SK-N-MC (cell line): ENCODE measurements at regions not wholly inside any gene's neighbourhood (a gene's known extent, or its start where the extent isn't known, plus 50 kb on each side); places are given as distances from the start of the nearest gene placed in this dataset.

ENCODE experiments used
- DNase-seq: peaks from one replicate; pipeline ENCODE4 v3.0.0-alpha.2; 2011; ENCODE audit warnings: low read depth, low spot score
- H3K27ac ChIP-seq: fragments of 200-600 bp; sonication (generic); 2 replicates; pipeline ENCODE4 v1.5.1; 2016; ENCODE audit warnings: mixed run types
- H3K36me3 ChIP-seq: fragments of 200-600 bp; sonication (generic); 2 replicates; pipeline ENCODE4 v1.6.1; 2017; ENCODE audit warnings: antibody characterized with exemption, low read length, mixed read lengths; ENCODE audit not compliant: insufficient read depth
- H3K4me3 ChIP-seq: fragments of 200-600 bp; sonication (generic); 2 replicates; pipeline ENCODE4 v1.5.1; 2016
- H3K9ac ChIP-seq: fragments of 200-600 bp; sonication (generic); 2 replicates; pipeline ENCODE4 v1.8.0; 2017; ENCODE audit warnings: mixed run types, mixed read lengths; ENCODE audit not compliant: insufficient read length
- H3K9me3 ChIP-seq: fragments of 200-600 bp; sonication (generic); 2 replicates; pipeline ENCODE4 v1.6.1; 2017; ENCODE audit warnings: low read depth, mild to moderate bottlenecking, antibody characterized with exemption, low read length, moderate library complexity, mixed read lengths
- EZH2 ChIP-seq: fragments of 200-600 bp; sonication (generic); IDR thresholded peaks from one replicate; pipeline ENCODE4 v1.6.1; 2017; ENCODE audit warnings: antibody characterized with exemption
- FOXP2 ChIP-seq: optimal IDR thresholded peaks from 2 replicates; pipeline ENCODE3; 2011; ENCODE audit warnings: mild to moderate bottlenecking, moderate library complexity; ENCODE audit not compliant: insufficient read depth; ENCODE audit errors: extremely low read length, control extremely low read depth
- POLR2AphosphoS5 ChIP-seq: IDR thresholded peaks from 2 replicates; pipeline ENCODE4 v1.6.1; 2012; ENCODE audit warnings: mild to moderate bottlenecking, low read depth, low read length, borderline replicate concordance

DNA sequence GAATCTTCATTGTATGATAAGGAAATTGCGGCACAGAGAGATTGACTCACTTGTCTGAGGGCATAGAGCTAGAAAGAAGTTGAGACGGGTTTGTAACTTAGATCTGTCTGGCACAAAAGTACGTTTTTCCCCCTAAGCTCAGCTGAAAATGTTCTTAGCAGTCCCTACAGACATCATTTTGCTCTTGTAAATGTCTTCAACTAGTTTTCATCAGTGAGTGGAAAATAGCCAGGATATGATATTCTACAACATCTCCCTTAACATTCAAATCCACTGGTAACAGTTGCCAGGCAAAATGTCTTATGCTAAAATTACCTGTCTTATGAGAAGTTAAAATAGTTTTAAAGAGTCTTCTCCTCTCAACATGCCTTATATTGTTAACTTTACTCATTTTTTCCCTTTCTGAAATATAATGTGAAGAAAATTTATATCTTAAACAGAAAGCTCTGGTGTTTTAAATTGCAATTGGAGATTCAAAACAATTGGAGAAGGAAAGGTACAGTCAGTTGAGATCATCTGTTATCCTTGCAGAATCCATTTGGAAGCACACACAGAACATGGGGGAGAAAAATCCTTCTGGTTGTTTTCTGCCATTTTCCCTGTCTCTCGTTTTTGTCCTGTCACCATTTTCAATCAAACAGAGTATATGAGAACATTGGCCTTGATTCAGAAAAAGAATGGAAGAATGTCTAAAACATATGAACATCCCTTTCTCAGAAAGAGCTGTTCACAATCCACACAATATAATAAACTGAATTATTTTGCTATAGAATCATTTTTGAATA is 255.0 kb downstream of the TRIB2 start:
- Histone ChIP-seq H3K36me3 (no peaks in the 10 kb centered on the region), H3K27ac (no peak overlapping the region), H3K9ac (no peak overlapping the region), H3K4me3 (no peak overlapping the region), H3K9me3 (no peaks in the 10 kb centered on the region)
- no peak for TF ChIP-seq POLR2AphosphoS5
- no peak for TF ChIP-seq FOXP2
- TF ChIP-seq EZH2: no peak
- DNase-seq: no peak

- H3K9me3 ChIP-seq: no peaks in the 10 kb centered on the region
- no peaks in the 10 kb centered on the region for H3K36me3 ChIP-seq
- peak overlapping the region; percentile 57 for H3K27ac ChIP-seq
- TF ChIP-seq FOXP2 (no peak), EZH2 (no peak), POLR2AphosphoS5 (no peak)
- H3K9ac ChIP-seq: no peak overlapping the region
- DNase-seq: no peak
- peak overlapping the region; percentile 38 for H3K4me3 ChIP-seq
Observed at GRCh38 chr2:12978066-12978835, 261.5 kb downstream of the TRIB2 start.

- DNase-seq: peak; percentile 51
Observed at GRCh38 chr2:12979066-12979465, 262.3 kb downstream of the TRIB2 start.

GRCh38 chr2:12980817-12981216 is 264.1 kb downstream of the TRIB2 start:
- Histone ChIP-seq H3K4me3 (0 out of 2 replicates have a peak overlapping the region, but pooled peaks have one; percentile 5), H3K27ac (no peak overlapping the region), H3K9ac (no peak overlapping the region), H3K9me3 (no peaks in the 10 kb centered on the region), H3K36me3 (no peaks in the 10 kb centered on the region)
- no peak for TF ChIP-seq POLR2AphosphoS5
- TF ChIP-seq FOXP2: no peak
- no peak for TF ChIP-seq EZH2
- no peak for DNase-seq

More at GRCh38 chr2:12979066-12979465, 262.3 kb downstream of the TRIB2 start:
- Histone ChIP-seq H3K36me3 (no peaks in the 10 kb centered on the region), H3K9ac (no peak overlapping the region), H3K4me3 (peak overlapping the region; percentile 38), H3K27ac (peak overlapping the region; percentile 46; the same call in 1 of the 2 replicates), H3K9me3 (no peaks in the 10 kb centered on the region)
- TF ChIP-seq EZH2 (no peak), POLR2AphosphoS5 (no peak), FOXP2 (no peak)

DNA sequence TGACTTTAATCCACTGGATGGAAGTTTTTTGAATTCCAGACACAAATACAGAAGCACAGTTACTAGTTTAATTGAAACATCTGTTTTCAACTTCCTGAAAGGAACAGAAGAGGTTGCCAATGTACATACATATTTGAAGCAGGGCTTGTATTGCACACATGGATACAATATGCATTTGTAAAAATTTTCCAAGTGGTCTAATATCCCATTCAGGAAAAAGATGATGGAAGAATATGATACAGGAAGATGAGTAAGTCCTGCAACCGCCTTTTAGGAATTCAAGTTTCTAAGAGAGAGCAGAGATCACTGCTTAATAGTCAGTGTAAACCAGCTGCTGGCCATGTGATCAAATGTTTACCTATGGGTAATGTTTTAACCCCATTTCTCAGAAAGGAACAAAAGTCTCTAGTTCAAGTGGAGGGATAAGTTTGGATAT is 265.4 kb downstream of the TRIB2 start:
- Histone ChIP-seq H3K27ac (no peak overlapping the region), H3K9me3 (no peaks in the 10 kb centered on the region), H3K9ac (no peak overlapping the region), H3K36me3 (no peaks in the 10 kb centered on the region), H3K4me3 (no peak overlapping the region)
- no peak for TF ChIP-seq EZH2
- TF ChIP-seq FOXP2: no peak
- no peak for TF ChIP-seq POLR2AphosphoS5
- DNase-seq: no peak

- no peaks in the 10 kb centered on the region for H3K36me3 ChIP-seq
- H3K9me3 ChIP-seq: no peaks in the 10 kb centered on the region
- H3K27ac ChIP-seq: no peak overlapping the region
- H3K4me3 ChIP-seq: no peak overlapping the region
- TF ChIP-seq FOXP2 (no peak), POLR2AphosphoS5 (no peak), EZH2 (no peak)
- no peak for DNase-seq
- no peak overlapping the region for H3K9ac ChIP-seq
Observed at GRCh38 chr2:12987246-12987645, 270.5 kb downstream of the TRIB2 start.

- Histone ChIP-seq H3K9ac (no peak overlapping the region), H3K4me3 (no peak overlapping the region), H3K9me3 (no peaks in the 10 kb centered on the region), H3K27ac (no peak overlapping the region), H3K36me3 (no peaks in the 10 kb centered on the region)
- no peak for DNase-seq
- no peak for TF ChIP-seq FOXP2
- TF ChIP-seq POLR2AphosphoS5: no peak
- no peak for TF ChIP-seq EZH2
Observed at GRCh38 chr2:12988279-12988678, 271.5 kb downstream of the TRIB2 start.

GRCh38 chr2:12990523-12990922 is 273.8 kb downstream of the TRIB2 start:
- no peaks in the 10 kb centered on the region for H3K36me3 ChIP-seq
- H3K27ac ChIP-seq: no peak overlapping the region
- no peak for TF ChIP-seq POLR2AphosphoS5
- TF ChIP-seq EZH2: no peak
- TF ChIP-seq FOXP2: no peak
- no peak for DNase-seq
- H3K9me3 ChIP-seq: no peaks in the 10 kb centered on the region
- no peak overlapping the region for H3K4me3 ChIP-seq
- no peak overlapping the region for H3K9ac ChIP-seq

DNA sequence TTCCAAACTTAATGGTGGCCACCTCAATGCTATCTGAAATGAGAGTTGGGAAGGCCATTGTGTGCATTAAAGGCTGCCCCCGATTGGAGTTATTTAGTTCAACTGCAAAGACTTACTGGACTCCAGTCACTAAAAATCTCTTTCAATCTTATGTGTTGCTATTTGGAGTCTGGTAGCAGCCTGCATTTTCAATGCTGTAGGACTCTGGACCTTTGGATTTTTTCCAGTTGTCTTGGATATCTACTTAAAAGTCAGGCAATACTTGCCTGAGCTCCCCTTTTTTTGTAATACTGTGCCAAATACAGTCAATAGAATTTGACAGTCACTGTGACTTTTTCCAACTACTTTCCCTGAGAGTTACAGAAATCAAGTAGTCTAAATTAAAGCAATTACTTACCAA is 281.9 kb downstream of the TRIB2 start:
- no peak for TF ChIP-seq EZH2
- TF ChIP-seq POLR2AphosphoS5: no peak
- no peak for TF ChIP-seq FOXP2

More for the DNA sequence above, 281.9 kb downstream of the TRIB2 start:
- H3K36me3 ChIP-seq: no peaks in the 10 kb centered on the region
- no peak for DNase-seq
- H3K9ac ChIP-seq: no peak overlapping the region
- H3K4me3 ChIP-seq: no peak overlapping the region
- H3K9me3 ChIP-seq: no peaks in the 10 kb centered on the region
- H3K27ac ChIP-seq: no peak overlapping the region
